ENCODE measurements at regions not wholly inside any gene's neighbourhood (a gene's known extent, or its start where the extent isn't known, plus 50 kb on each side); places are given as distances from the start of the nearest gene placed in this dataset.
"Not testable (repeated sequence)": the region's sequence is repeated elsewhere in the genome, so short reads cannot be mapped to it uniquely, and the experiment has no call there.

GRCh38 chr2:7655629-7656028, 738.4 kb downstream of the RNF144A start:
- H3K4me3 ChIP-seq (ENCODE audit: low read depth, low read length) = no peak overlapping the region
- POLR2A ChIA-PET = no interaction called here
- CTCF ChIA-PET = no interaction called here

GRCh38 chr2:7657526-7657925, 740.3 kb downstream of the RNF144A start:
- H3K4me1 ChIP-seq (ENCODE audit: control insufficient read depth, insufficient read depth, low read length); POLR2A ChIA-PET; H3K27ac ChIP-seq (ENCODE audit: extremely low read depth, low read depth, low read length); H3K9me3 ChIP-seq (ENCODE audit: control insufficient read depth, insufficient read depth, low read depth, low read length); H3K36me3 ChIP-seq (ENCODE audit: control insufficient read depth in 2 of 2, insufficient read depth in 1 of 2, low read length in 2 of 2); H3K4me3 ChIP-seq (ENCODE audit: low read depth, low read length): not testable (repeated sequence)
- CTCF ChIA-PET = interaction anchor here (0.5 to 0.9 kb wide), 2 partner anchors 275 to 1979 kb away, joined by 3 read pairs; no protein-coding TSS in a partner anchor

More at GRCh38 chr2:7655629-7656028, 738.4 kb downstream of the RNF144A start:
- H3K4me1 ChIP-seq (ENCODE audit: control insufficient read depth, insufficient read depth, low read length) = no peaks in the 10 kb centered on the region
- no peak overlapping the region for H3K27ac ChIP-seq (ENCODE audit: extremely low read depth, low read depth, low read length)
- no peak for TF ChIP-seq ZBTB1 (tag by site-specific recombination; IDR thresholded peaks at IDR 0.05)
- TF ChIP-seq TSHZ1 (tag by site-specific recombination; IDR thresholded peaks at IDR 0.05; ENCODE audit: borderline replicate concordance) = no peak
- TF ChIP-seq ZNF596 (tag by site-specific recombination; IDR thresholded peaks at IDR 0.05) = no peak
- no peak for TF ChIP-seq SCRT2 (tag by site-specific recombination; IDR thresholded peaks at IDR 0.05)
- TF ChIP-seq ZNF140 (tag by site-specific recombination; IDR thresholded peaks at IDR 0.05) = no peak
- no peak for TF ChIP-seq ZNF529 (tag by site-specific recombination; IDR thresholded peaks at IDR 0.05; ENCODE audit: insufficient replicate concordance)
- no peak for TF ChIP-seq OSR2 (tag by site-specific recombination; IDR thresholded peaks at IDR 0.05)
- H3K36me3 ChIP-seq (ENCODE audit: control insufficient read depth in 2 of 2, insufficient read depth in 1 of 2, low read length in 2 of 2) = no peaks in the 10 kb centered on the region
- H3K9me3 ChIP-seq (ENCODE audit: control insufficient read depth, insufficient read depth, low read depth, low read length) = no peaks in the 10 kb centered on the region

GRCh38 chr2:7658486-7658885, 741.3 kb downstream of the RNF144A start:
- POLR2A ChIA-PET = no interaction called here
- H3K4me3 ChIP-seq (ENCODE audit: low read depth, low read length) = no peak overlapping the region
- CTCF ChIA-PET = interaction anchor here (0.6 kb wide), 1 partner anchor 188 kb away, joined by 4 read pairs; no protein-coding TSS in a partner anchor
- H3K4me1 ChIP-seq (ENCODE audit: control insufficient read depth, insufficient read depth, low read length) = no peaks in the 10 kb centered on the region
- no peak overlapping the region for H3K27ac ChIP-seq (ENCODE audit: extremely low read depth, low read depth, low read length)
- TF ChIP-seq ZNF654 (tag by site-specific recombination; IDR thresholded peaks at IDR 0.05; ENCODE audit: low read depth) = no peak
- no peak for TF ChIP-seq ZFP37 (tag by site-specific recombination; IDR thresholded peaks at IDR 0.05)
- no peak for TF ChIP-seq ZNF548 (tag by site-specific recombination; IDR thresholded peaks at IDR 0.05)
- TF ChIP-seq ELK4 (IDR thresholded peaks at IDR 0.05; ENCODE audit: borderline replicate concordance, low read depth, low read length) = no peak
- no peak for TF ChIP-seq ZNF175 (tag by site-specific recombination; IDR thresholded peaks at IDR 0.05)
- TF ChIP-seq SETDB1 (IDR thresholded peaks at IDR 0.05; ENCODE audit: insufficient read length, low read length) = no peak
- no peak for TF ChIP-seq YY1 (tag by site-specific recombination; IDR thresholded peaks at IDR 0.05)
- no peak for TF ChIP-seq ZFP69B (tag by site-specific recombination; IDR thresholded peaks at IDR 0.05)
- no peak for TF ChIP-seq ZNF391 (tag by site-specific recombination; IDR thresholded peaks at IDR 0.05; ENCODE audit: borderline replicate concordance, low read depth)
- no peak for TF ChIP-seq ZNF138 (tag by site-specific recombination; IDR thresholded peaks at IDR 0.05; ENCODE audit: borderline replicate concordance)
- no peak for TF ChIP-seq ZNF146 (tag by site-specific recombination; IDR thresholded peaks at IDR 0.05)
- no peak for TF ChIP-seq ZEB2 (tag by site-specific recombination; IDR thresholded peaks at IDR 0.05)
- no peak for TF ChIP-seq ZNF37A (tag by site-specific recombination; IDR thresholded peaks at IDR 0.05)
- TF ChIP-seq AEBP2 (tag by site-specific recombination; IDR thresholded peaks at IDR 0.05; ENCODE audit: borderline replicate concordance) = no peak
- no peak for TF ChIP-seq ZNF549 (tag by site-specific recombination; IDR thresholded peaks at IDR 0.05)
- no peaks in the 10 kb centered on the region for H3K36me3 ChIP-seq (ENCODE audit: control insufficient read depth in 2 of 2, insufficient read depth in 1 of 2, low read length in 2 of 2)
- no peaks in the 10 kb centered on the region for H3K9me3 ChIP-seq (ENCODE audit: control insufficient read depth, insufficient read depth, low read depth, low read length)
